Stimulated activated CD4-positive, alpha-beta T cell treated with anti-CD3 and anti-CD28 coated beads, Interleukin-1b, Interleukin-23, amount 100 ng/mL, for 24 hours (primary cell): ENCODE measurements at regions not wholly inside any gene's neighbourhood (a gene's known extent, or its start where the extent isn't known, plus 50 kb on each side); places are given as distances from the start of the nearest gene placed in this dataset.
"Not testable (repeated sequence)": the region's sequence is repeated elsewhere in the genome, so short reads cannot be mapped to it uniquely, and the experiment has no call there.

Source experiments
- DNase-seq, 4 experiments: peaks; one replicate each; pipeline ENCODE4 v3.0.0-alpha.2; 2020; ENCODE audit warnings: low read depth in 4 of 4, low spot score in 1 of 4

- no peak for DNase-seq
Measured at GRCh38 chr10:124170631-124171030, 77.2 kb upstream of the CHST15 start.

- no peak for DNase-seq
Measured at GRCh38 chr10:124168991-124169802, 75.8 kb upstream of the CHST15 start.

- no peak for DNase-seq
Measured at GRCh38 chr10:124168581-124168980, 75.2 kb upstream of the CHST15 start.

GRCh38 chr10:124167925-124168324 lies 74.5 kb upstream of the CHST15 start:
- DNase-seq: not testable (repeated sequence)

GRCh38 chr10:124166431-124167125 lies 73.2 kb upstream of the CHST15 start:
- DNase-seq: no peak

- no peak for DNase-seq
Measured at GRCh38 chr10:124165827-124166226, 72.4 kb upstream of the CHST15 start.

- no peak for DNase-seq
Measured at GRCh38 chr10:124165311-124165710, 71.9 kb upstream of the CHST15 start.

- no peak for DNase-seq
Measured at GRCh38 chr10:124164264-124164663, 70.9 kb upstream of the CHST15 start.

GRCh38 chr10:124162774-124163354 lies 69.5 kb upstream of the CHST15 start:
- no peak for DNase-seq

GRCh38 chr10:124162136-124162535 lies 68.7 kb upstream of the CHST15 start:
- DNase-seq: no peak

- DNase-seq: no peak
Measured at GRCh38 chr10:124161601-124162000, 68.2 kb upstream of the CHST15 start.

GRCh38 chr10:124160943-124161582 lies 67.7 kb upstream of the CHST15 start:
- no peak for DNase-seq

- no peak for DNase-seq
Measured at GRCh38 chr10:124160176-124160575, 66.8 kb upstream of the CHST15 start.

GRCh38 chr10:124159153-124159552 lies 65.8 kb upstream of the CHST15 start:
- no peak for DNase-seq

GRCh38 chr10:124158592-124158991 lies 65.2 kb upstream of the CHST15 start:
- no peak for DNase-seq

- no peak for DNase-seq
Measured at GRCh38 chr10:124157271-124157681, 63.9 kb upstream of the CHST15 start.

- no peak for DNase-seq
Measured at GRCh38 chr10:124156524-124157260, 63.3 kb upstream of the CHST15 start.

- DNase-seq: no peak
Measured at GRCh38 chr10:124155781-124156435, 62.5 kb upstream of the CHST15 start.

- DNase-seq: peak in 3 of 4 experiments; percentile 7 to 38 (median 14)
Measured at GRCh38 chr10:124153023-124153826, 59.8 kb upstream of the CHST15 start.
